Panc1 (cell line): ENCODE measurements at regions not wholly inside any gene's neighbourhood (a gene's known extent, or its start where the extent isn't known, plus 50 kb on each side); places are given as distances from the start of the nearest gene placed in this dataset. TPM values are rescaled to one million over a fixed set of nuclear protein-coding genes. Genes with fewer than 3 reads are reported as not detected.
"Not testable (repeated sequence)": the region's sequence is repeated elsewhere in the genome, so short reads cannot be mapped to it uniquely, and the experiment has no call there.

Experiments used
- ATAC-seq: fragments of 200-7000 bp; cut with Tn5 transposase; 2 replicates; pipeline ENCODE4 v1.9.1; 2020; ENCODE audit warnings: mild to moderate bottlenecking, moderate library complexity
- BruUV-seq: library from RNA; stranded (reverse); fragments of 400-500 nt; replicated peaks from 2 replicates; lab custom pipeline; 2021; lab: Mats Ljungman, UMichigan
- CTCF ChIA-PET: fragments of 300-600 bp; sonication (Branson Sonifier 250); formaldehyde crosslinking; loops from one replicate; lab custom pipeline; 2022; ENCODE audit warnings: antibody characterized with exemption; lab: Charles Lee
- POLR2A ChIA-PET: fragments of 300-600 bp; sonication (Branson Sonifier 250); formaldehyde crosslinking; loops from one replicate; lab custom pipeline; 2022; ENCODE audit warnings: antibody characterized with exemption; lab: Charles Lee
- DNase-seq: peaks from one replicate; pipeline ENCODE4 v3.0.0-alpha.2; 2010; ENCODE audit warnings: low read depth, low spot score
- H3K27ac ChIP-seq: 2 replicates; pipeline ENCODE4 v1.5.1; 2011; ENCODE audit warnings: mild to moderate bottlenecking, low read length, inconsistent platforms
- H3K27me3 ChIP-seq: fragments of 200-500 bp; sonication (Bioruptor generic); 2 replicates; pipeline ENCODE4 v1.6.0; 2014; ENCODE audit warnings: low read length, inconsistent platforms; ENCODE audit not compliant: control insufficient read depth, insufficient read depth
- H3K36me3 ChIP-seq: fragments of 200-500 bp; sonication (Bioruptor generic); 2 replicates; pipeline ENCODE4 v1.5.1; 2014; ENCODE audit warnings: inconsistent platforms, mild to moderate bottlenecking, low read length, moderate library complexity; ENCODE audit not compliant: control insufficient read depth, insufficient read depth
- H3K4me1 ChIP-seq: 2 replicates; pipeline ENCODE4 v1.5.1; 2011; ENCODE audit warnings: inconsistent platforms, mild to moderate bottlenecking, low read length, moderate library complexity; ENCODE audit not compliant: control insufficient read depth, insufficient read depth
- H3K4me3 ChIP-seq, 2 experiments: 2 replicates each; pipeline ENCODE4 v1.5.1; 2011 to 2012; ENCODE audit warnings: low read depth in 2 of 2, low read length in 2 of 2, mild to moderate bottlenecking in 2 of 2, inconsistent platforms in 1 of 2, moderate library complexity in 1 of 2
- H3K9me3 ChIP-seq: fragments of 200-500 bp; sonication (Bioruptor generic); 2 replicates; pipeline ENCODE4 v1.5.1; 2014; ENCODE audit warnings: low read depth, mild to moderate bottlenecking, inconsistent platforms, low read length, moderate library complexity; ENCODE audit not compliant: control insufficient read depth, insufficient read depth
- in situ Hi-C: cut with HindIII; loops from 2 replicates; pipeline ENCODE4 v1.10.0; 2016; ENCODE audit warnings: low sequenced_read_pairs, low pct_unique_long_range_greater_than_20kb
- intact Hi-C: fragments of 100-400 bp; cut with micrococcal nuclease; formaldehyde crosslinking; loops from one replicate; pipeline ENCODE4 v1.10.0; 2022; ENCODE audit not compliant: unreplicated experiment
- microRNA-seq: library from miRNA; unstranded; fragments of <30 nt; microRNA quantifications from one replicate; pipeline ENCODE4 v1.1.0, GENCODE V29; 2020; ENCODE audit not compliant: unreplicated experiment

- H3K4me1 ChIP-seq, in situ Hi-C loops, BruUV-seq, intact Hi-C loops, H3K27ac ChIP-seq, POLR2A ChIA-PET, H3K36me3 ChIP-seq, DNase-seq, CTCF ChIA-PET, ATAC-seq, H3K4me3 ChIP-seq, H3K27me3 ChIP-seq, H3K9me3 ChIP-seq: not testable (repeated sequence)
These were observed 51.8 kb upstream of the MTLN start for GRCh38 chr2:110264076-110264681.

DNA sequence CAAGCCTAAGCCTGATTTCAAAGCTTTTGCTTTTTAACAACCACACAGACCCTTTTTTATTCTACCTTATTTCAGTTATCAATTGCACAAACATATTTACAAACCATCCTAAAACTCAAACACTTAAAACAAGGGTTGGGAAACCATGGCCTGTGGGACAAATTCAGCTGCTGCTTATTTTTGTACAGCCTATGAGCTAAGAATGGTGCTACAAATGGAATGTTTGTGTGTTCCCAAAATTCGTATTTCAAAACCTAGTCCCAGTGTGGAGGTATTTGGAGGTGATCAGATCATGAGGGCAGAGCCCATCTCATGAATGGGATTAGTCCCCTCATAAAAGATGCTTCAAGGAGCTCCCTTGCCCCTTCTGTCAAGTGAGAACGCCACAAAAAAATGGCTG is 51.1 kb upstream of the MTLN start:
- intact Hi-C loops, H3K4me3 ChIP-seq, H3K27ac ChIP-seq, in situ Hi-C loops, BruUV-seq, CTCF ChIA-PET, H3K36me3 ChIP-seq, POLR2A ChIA-PET, ATAC-seq, H3K27me3 ChIP-seq, DNase-seq, H3K4me1 ChIP-seq, H3K9me3 ChIP-seq: not testable (repeated sequence)

Small RNA genes lying in the stretch of these regions (microRNA-seq; reads per million reads assigned to microRNA genes)
- gene MIR4436B2 = not detected
